ENCODE measurements at regions not wholly inside any gene's neighbourhood (a gene's known extent, or its start where the extent isn't known, plus 50 kb on each side); places are given as distances from the start of the nearest gene placed in this dataset.

DNA sequence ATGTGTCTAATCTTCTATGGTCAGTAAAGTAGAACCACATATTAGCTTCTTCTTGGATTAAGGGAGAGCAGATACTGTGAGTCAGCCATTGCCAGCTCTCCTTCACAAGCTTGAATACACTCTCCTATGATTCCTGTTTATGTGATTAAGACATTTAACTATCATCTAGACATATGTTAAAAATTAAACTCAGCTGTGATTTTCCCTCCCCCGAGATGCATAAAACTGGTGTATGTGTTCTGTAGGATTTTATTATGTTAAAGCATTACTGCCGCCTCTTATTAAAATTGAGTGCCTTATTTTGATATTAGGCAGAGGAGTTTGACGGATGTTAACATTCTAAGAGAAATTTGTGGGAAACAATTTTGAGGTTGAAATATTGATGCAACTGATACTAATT, 114.6 kb downstream of the ACTBL2 start:
- POLR2A ChIA-PET = interaction anchor here (1.1 kb wide), 1 partner anchor 15 kb away, joined by 3 read pairs; no protein-coding TSS in a partner anchor
- TF ChIP-seq RAD21 (conservative IDR thresholded peaks at IDR 0.05 in 1 of 2, IDR thresholded peaks at IDR 0.05 in 1 of 2) (no peak), HDAC2 (IDR thresholded peaks at IDR 0.05) (no peak), TP53 (CRISPR knock-in tag; IDR thresholded peaks at IDR 0.05) (no peak), KDM1A (IDR thresholded peaks at IDR 0.05; ENCODE audit: low read depth) (no peak), NPAS2 (CRISPR knock-in tag; IDR thresholded peaks at IDR 0.05; ENCODE audit: borderline replicate concordance) (no peak), FOSB (CRISPR knock-in tag; IDR thresholded peaks at IDR 0.05) (no peak), ZC3H11A (IDR thresholded peaks at IDR 0.05) (no peak), MAZ (IDR thresholded peaks at IDR 0.05; ENCODE audit: borderline replicate concordance, low read depth, low read length) (no peak)
- TF ChIP-seq, protein P1, sequence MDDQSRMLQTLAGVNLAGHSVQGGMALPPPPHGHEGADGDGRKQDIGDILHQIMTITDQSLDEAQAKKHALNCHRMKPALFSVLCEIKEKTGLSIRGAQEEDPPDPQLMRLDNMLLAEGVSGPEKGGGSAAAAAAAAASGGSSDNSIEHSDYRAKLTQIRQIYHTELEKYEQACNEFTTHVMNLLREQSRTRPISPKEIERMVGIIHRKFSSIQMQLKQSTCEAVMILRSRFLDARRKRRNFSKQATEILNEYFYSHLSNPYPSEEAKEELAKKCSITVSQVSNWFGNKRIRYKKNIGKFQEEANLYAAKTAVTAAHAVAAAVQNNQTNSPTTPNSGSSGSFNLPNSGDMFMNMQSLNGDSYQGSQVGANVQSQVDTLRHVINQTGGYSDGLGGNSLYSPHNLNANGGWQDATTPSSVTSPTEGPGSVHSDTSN (IDR thresholded peaks at IDR 0.05) = no peak
- TF ChIP-seq, protein P2, sequence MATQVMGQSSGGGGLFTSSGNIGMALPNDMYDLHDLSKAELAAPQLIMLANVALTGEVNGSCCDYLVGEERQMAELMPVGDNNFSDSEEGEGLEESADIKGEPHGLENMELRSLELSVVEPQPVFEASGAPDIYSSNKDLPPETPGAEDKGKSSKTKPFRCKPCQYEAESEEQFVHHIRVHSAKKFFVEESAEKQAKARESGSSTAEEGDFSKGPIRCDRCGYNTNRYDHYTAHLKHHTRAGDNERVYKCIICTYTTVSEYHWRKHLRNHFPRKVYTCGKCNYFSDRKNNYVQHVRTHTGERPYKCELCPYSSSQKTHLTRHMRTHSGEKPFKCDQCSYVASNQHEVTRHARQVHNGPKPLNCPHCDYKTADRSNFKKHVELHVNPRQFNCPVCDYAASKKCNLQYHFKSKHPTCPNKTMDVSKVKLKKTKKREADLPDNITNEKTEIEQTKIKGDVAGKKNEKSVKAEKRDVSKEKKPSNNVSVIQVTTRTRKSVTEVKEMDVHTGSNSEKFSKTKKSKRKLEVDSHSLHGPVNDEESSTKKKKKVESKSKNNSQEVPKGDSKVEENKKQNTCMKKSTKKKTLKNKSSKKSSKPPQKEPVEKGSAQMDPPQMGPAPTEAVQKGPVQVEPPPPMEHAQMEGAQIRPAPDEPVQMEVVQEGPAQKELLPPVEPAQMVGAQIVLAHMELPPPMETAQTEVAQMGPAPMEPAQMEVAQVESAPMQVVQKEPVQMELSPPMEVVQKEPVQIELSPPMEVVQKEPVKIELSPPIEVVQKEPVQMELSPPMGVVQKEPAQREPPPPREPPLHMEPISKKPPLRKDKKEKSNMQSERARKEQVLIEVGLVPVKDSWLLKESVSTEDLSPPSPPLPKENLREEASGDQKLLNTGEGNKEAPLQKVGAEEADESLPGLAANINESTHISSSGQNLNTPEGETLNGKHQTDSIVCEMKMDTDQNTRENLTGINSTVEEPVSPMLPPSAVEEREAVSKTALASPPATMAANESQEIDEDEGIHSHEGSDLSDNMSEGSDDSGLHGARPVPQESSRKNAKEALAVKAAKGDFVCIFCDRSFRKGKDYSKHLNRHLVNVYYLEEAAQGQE (IDR thresholded peaks at IDR 0.05) = no peak
- Histone ChIP-seq H3K4me1 (peaks cover 45% of the 10 kb centered on the region), H3K9me3 (no peaks in the 10 kb centered on the region), H3K4me3 (no peak overlapping the region), H3K27ac (peak overlapping the region; percentile 67 to 78), H3K4me2 (peak overlapping the region; percentile 60)
- WGBS (ENCODE audit: missing lambda C conversion rate) = 76% methylated on average over 3 of the region's 3 CpGs
- CTCF ChIA-PET = interaction anchor here (0.9 to 1.6 kb wide), 2 partner anchors 15 to 28 kb away, joined by 3 read pairs; no protein-coding TSS in a partner anchor
- ATAC-seq (peak; percentile 42 to 52; a peak in 1 of 6 replicates), DNase-seq (ENCODE audit: low read depth in 1 of 2, low spot score in 1 of 2) (peak in 1 of 2 experiments; percentile 17), FAIRE-seq (no peak)

DNA sequence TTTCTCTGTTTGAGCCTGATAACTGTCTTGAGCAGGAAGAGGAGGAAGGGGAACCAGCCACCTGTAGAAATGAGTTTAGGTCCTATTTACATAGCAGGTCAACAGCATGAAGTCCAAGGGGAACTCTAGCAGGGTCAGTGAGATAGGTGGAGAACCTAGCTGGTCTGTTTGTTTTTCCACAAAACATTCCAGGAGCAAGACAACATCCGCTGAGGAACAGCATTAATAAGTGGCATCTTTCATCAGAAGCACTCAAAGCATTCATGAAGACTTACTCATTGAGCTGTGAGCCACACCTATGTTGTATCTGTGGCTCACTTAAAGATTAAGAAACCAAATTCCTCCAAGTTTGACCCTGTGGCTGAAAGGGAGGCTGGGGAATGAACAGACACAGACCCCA, 115.9 kb downstream of the ACTBL2 start:
- H3K27ac ChIP-seq = peak overlapping the region; percentile 67 to 78
- no peak for TF ChIP-seq RCOR1 (IDR thresholded peaks at IDR 0.05; ENCODE audit: low read depth, low read length)
- peak; percentile 85 for TF ChIP-seq GATA3 (IDR thresholded peaks at IDR 0.05; ENCODE audit: borderline replicate concordance)
- TF ChIP-seq, protein P3, sequence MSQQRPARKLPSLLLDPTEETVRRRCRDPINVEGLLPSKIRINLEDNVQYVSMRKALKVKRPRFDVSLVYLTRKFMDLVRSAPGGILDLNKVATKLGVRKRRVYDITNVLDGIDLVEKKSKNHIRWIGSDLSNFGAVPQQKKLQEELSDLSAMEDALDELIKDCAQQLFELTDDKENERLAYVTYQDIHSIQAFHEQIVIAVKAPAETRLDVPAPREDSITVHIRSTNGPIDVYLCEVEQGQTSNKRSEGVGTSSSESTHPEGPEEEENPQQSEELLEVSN (IDR thresholded peaks at IDR 0.05; ENCODE audit: borderline replicate concordance, low read depth) = no peak
- no peak for TF ChIP-seq EHMT2 (IDR thresholded peaks at IDR 0.05; ENCODE audit: low read depth)
- no peak for TF ChIP-seq HEYL (CRISPR knock-in tag; IDR thresholded peaks at IDR 0.05)
- peak in 1 of 2 experiments; percentile 61; a peak in 3 of 5 replicates for TF ChIP-seq JUN (IDR thresholded peaks at IDR 0.05)
- no peak for TF ChIP-seq MAFK (IDR thresholded peaks at IDR 0.05; ENCODE audit: partially characterized antibody)
- TF ChIP-seq, protein P4, sequence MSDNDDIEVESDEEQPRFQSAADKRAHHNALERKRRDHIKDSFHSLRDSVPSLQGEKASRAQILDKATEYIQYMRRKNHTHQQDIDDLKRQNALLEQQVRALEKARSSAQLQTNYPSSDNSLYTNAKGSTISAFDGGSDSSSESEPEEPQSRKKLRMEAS (IDR thresholded peaks at IDR 0.05) = no peak
- no peak for TF ChIP-seq ZC3H11A (IDR thresholded peaks at IDR 0.05)
- no peak for TF ChIP-seq ZFP36 (IDR thresholded peaks at IDR 0.05; ENCODE audit: borderline replicate concordance, partially characterized antibody)
- TF ChIP-seq, protein P5, sequence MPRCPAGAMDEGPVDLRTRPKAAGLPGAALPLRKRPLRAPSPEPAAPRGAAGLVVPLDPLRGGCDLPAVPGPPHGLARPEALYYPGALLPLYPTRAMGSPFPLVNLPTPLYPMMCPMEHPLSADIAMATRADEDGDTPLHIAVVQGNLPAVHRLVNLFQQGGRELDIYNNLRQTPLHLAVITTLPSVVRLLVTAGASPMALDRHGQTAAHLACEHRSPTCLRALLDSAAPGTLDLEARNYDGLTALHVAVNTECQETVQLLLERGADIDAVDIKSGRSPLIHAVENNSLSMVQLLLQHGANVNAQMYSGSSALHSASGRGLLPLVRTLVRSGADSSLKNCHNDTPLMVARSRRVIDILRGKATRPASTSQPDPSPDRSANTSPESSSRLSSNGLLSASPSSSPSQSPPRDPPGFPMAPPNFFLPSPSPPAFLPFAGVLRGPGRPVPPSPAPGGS (IDR thresholded peaks at IDR 0.05) = no peak
- peak; percentile 63 to 75; a peak in 3 of 5 replicates for TF ChIP-seq EP300 (IDR thresholded peaks at IDR 0.05)
- no peak for TF ChIP-seq ZNF302 (CRISPR knock-in tag; IDR thresholded peaks at IDR 0.05)
- no peak for TF ChIP-seq NR3C1 (IDR thresholded peaks at IDR 0.05)
- TF ChIP-seq FOXS1 (CRISPR knock-in tag; IDR thresholded peaks at IDR 0.05) = no peak
- no peak for TF ChIP-seq BHLHE40 (IDR thresholded peaks at IDR 0.05; ENCODE audit: low read depth, low read length)
- no peak for TF ChIP-seq MYC (IDR thresholded peaks at IDR 0.05; ENCODE audit: borderline replicate concordance, low read length)
- peak; percentile 27 to 69; a peak in 2 of 4 replicates for TF ChIP-seq CEBPB (IDR thresholded peaks at IDR 0.05)
- TF ChIP-seq ZSCAN20 (CRISPR knock-in tag; IDR thresholded peaks at IDR 0.05) = no peak
- TF ChIP-seq, protein P6, sequence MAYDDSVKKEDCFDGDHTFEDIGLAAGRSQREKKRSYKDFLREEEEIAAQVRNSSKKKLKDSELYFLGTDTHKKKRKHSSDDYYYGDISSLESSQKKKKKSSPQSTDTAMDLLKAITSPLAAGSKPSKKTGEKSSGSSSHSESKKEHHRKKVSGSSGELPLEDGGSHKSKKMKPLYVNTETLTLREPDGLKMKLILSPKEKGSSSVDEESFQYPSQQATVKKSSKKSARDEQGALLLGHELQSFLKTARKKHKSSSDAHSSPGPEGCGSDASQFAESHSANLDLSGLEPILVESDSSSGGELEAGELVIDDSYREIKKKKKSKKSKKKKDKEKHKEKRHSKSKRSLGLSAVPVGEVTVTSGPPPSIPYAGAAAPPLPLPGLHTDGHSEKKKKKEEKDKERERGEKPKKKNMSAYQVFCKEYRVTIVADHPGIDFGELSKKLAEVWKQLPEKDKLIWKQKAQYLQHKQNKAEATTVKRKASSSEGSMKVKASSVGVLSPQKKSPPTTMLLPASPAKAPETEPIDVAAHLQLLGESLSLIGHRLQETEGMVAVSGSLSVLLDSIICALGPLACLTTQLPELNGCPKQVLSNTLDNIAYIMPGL (CRISPR knock-in tag; IDR thresholded peaks at IDR 0.05; ENCODE audit: borderline replicate concordance) = no peak
- no peak for TF ChIP-seq RFX5 (IDR thresholded peaks at IDR 0.05)
- TF ChIP-seq NPAS2 (CRISPR knock-in tag; IDR thresholded peaks at IDR 0.05; ENCODE audit: borderline replicate concordance) = no peak
- TF ChIP-seq JUNB (IDR thresholded peaks at IDR 0.05) = peak; percentile 74

More for the DNA sequence above, 115.9 kb downstream of the ACTBL2 start:
- peak overlapping the region; percentile 60 for H3K4me2 ChIP-seq
- H3K4me1 ChIP-seq = peaks cover 45% of the 10 kb centered on the region
- ChIA-PET CTCF (interaction anchor here (1.6 kb wide), 2 partner anchors 16 to 26 kb away, joined by 3 to 4 read pairs; no protein-coding TSS in a partner anchor), POLR2A (no interaction called here)
- no peak overlapping the region for H3K4me3 ChIP-seq
- H3K9me3 ChIP-seq = no peaks in the 10 kb centered on the region
- FAIRE-seq = peak; percentile 100
- 0% methylated on average over 1 of the region's 1 CpG for WGBS (ENCODE audit: missing lambda C conversion rate)
- peak; percentile 94 for ATAC-seq
- peak; percentile 74 to 91 for DNase-seq (ENCODE audit: low read depth in 1 of 2, low spot score in 1 of 2)
